K562 (cell line): ENCODE measurements at regions not wholly inside any gene's neighbourhood (a gene's known extent, or its start where the extent isn't known, plus 50 kb on each side); places are given as distances from the start of the nearest gene placed in this dataset.

Source experiments
- ATF7 ChIP-seq: fragments of 450-650 bp; IDR thresholded peaks from 2 replicates; pipeline ENCODE4 v1.7.1; 2014; ENCODE audit warnings: mild to moderate bottlenecking, moderate library complexity
- NCOA1 ChIP-seq: fragments of 450-650 bp; IDR thresholded peaks from 2 replicates; pipeline ENCODE4 v1.6.1; 2016; ENCODE audit warnings: low read depth
- RCOR1 ChIP-seq, 2 experiments: IDR thresholded peaks; 2 replicates each; pipeline ENCODE4 v1.6.1; 2012; ENCODE audit warnings: low read depth in 2 of 2, low read length in 2 of 2, borderline replicate concordance in 1 of 2, improper control_type of control experiment in 1 of 2
- TF ChIP-seq, protein P1 (sequence below), 2 experiments: fragments of 450-650 bp; formaldehyde crosslinking in 1 of 2; IDR thresholded peaks; 2 replicates each; pipeline versions ENCODE4 v1.4.0 to v1.6.1; 2014 to 2020; ENCODE audit warnings: mild to moderate bottlenecking in 2 of 2, borderline replicate concordance in 1 of 2, low read depth in 1 of 2
- TF ChIP-seq, protein P2 (sequence below): sonication (generic); formaldehyde crosslinking; IDR thresholded peaks from 2 replicates; pipeline ENCODE4 v1.9.0; 2022; ENCODE audit warnings: mild to moderate bottlenecking, missing genetic modification reagents
- TF ChIP-seq, protein P3 (sequence below): fragments of 250-450 bp; sonication (Bioruptor Pico); IDR thresholded peaks from 2 replicates; pipeline ENCODE4 v1.4.0; 2020
- TF ChIP-seq, protein P4 (sequence below): fragments of 250-450 bp; sonication (Bioruptor Pico); IDR thresholded peaks from 2 replicates; pipeline ENCODE4 v1.5.0; 2022; ENCODE audit warnings: mild to moderate bottlenecking

DNA sequence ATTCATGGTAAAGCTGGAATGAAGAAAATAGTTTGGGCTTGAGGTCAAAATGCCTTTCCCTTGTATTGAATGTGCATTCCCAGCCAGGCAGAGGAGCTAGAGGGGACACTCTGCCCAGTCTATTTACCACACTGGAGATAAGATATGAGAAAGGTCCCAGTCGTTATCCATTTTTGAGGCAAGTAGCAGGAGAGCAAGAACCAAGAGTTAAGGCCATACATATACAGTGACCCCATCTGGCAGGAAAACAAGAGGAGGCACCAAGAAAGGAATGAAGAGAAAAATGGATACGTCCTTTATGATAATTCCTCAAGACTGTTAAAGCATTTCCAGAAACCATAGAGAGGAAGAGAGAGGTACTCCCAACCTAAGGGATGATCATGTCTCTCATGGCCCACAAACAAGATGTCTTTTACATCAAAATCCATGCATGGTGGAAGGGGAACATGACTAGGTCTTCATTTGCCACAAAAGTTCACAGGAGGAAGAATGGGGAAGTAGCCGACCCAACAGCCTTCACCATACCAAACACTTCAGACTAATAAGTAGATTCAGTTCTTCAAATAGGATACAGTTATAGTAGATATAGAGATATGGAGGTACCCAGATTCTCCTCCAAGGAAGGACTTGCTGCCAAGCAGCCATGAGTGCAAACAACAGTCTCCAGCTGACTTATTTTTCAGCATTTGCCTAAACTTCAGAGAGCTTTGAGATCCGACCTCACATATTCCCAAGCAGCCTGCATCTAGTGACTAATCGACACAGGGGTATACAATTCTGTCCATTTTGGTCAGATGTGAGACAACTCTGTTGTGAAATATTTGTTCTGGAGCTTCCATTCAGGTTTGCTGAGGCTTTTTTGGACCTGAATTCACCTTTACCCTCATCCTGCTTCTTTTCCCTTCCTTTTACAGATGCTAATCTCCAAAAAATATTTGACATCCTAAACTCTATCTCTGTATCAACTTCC lies 61.1 kb upstream of the CCDC71L start (continued):
- TF ChIP-seq, protein P1, sequence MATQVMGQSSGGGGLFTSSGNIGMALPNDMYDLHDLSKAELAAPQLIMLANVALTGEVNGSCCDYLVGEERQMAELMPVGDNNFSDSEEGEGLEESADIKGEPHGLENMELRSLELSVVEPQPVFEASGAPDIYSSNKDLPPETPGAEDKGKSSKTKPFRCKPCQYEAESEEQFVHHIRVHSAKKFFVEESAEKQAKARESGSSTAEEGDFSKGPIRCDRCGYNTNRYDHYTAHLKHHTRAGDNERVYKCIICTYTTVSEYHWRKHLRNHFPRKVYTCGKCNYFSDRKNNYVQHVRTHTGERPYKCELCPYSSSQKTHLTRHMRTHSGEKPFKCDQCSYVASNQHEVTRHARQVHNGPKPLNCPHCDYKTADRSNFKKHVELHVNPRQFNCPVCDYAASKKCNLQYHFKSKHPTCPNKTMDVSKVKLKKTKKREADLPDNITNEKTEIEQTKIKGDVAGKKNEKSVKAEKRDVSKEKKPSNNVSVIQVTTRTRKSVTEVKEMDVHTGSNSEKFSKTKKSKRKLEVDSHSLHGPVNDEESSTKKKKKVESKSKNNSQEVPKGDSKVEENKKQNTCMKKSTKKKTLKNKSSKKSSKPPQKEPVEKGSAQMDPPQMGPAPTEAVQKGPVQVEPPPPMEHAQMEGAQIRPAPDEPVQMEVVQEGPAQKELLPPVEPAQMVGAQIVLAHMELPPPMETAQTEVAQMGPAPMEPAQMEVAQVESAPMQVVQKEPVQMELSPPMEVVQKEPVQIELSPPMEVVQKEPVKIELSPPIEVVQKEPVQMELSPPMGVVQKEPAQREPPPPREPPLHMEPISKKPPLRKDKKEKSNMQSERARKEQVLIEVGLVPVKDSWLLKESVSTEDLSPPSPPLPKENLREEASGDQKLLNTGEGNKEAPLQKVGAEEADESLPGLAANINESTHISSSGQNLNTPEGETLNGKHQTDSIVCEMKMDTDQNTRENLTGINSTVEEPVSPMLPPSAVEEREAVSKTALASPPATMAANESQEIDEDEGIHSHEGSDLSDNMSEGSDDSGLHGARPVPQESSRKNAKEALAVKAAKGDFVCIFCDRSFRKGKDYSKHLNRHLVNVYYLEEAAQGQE (IDR thresholded peaks at IDR 0.05; ENCODE audit: borderline replicate concordance): peak; percentile 24; the same call in 1 of the 2 replicates
- TF ChIP-seq, protein P1 (CRISPR knock-in tag; IDR thresholded peaks at IDR 0.05; ENCODE audit: low read depth): no peak
- TF ChIP-seq, protein P2, sequence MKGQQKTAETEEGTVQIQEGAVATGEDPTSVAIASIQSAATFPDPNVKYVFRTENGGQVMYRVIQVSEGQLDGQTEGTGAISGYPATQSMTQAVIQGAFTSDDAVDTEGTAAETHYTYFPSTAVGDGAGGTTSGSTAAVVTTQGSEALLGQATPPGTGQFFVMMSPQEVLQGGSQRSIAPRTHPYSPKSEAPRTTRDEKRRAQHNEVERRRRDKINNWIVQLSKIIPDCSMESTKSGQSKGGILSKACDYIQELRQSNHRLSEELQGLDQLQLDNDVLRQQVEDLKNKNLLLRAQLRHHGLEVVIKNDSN (CRISPR knock-in tag): no peak
- TF ChIP-seq, protein P3, sequence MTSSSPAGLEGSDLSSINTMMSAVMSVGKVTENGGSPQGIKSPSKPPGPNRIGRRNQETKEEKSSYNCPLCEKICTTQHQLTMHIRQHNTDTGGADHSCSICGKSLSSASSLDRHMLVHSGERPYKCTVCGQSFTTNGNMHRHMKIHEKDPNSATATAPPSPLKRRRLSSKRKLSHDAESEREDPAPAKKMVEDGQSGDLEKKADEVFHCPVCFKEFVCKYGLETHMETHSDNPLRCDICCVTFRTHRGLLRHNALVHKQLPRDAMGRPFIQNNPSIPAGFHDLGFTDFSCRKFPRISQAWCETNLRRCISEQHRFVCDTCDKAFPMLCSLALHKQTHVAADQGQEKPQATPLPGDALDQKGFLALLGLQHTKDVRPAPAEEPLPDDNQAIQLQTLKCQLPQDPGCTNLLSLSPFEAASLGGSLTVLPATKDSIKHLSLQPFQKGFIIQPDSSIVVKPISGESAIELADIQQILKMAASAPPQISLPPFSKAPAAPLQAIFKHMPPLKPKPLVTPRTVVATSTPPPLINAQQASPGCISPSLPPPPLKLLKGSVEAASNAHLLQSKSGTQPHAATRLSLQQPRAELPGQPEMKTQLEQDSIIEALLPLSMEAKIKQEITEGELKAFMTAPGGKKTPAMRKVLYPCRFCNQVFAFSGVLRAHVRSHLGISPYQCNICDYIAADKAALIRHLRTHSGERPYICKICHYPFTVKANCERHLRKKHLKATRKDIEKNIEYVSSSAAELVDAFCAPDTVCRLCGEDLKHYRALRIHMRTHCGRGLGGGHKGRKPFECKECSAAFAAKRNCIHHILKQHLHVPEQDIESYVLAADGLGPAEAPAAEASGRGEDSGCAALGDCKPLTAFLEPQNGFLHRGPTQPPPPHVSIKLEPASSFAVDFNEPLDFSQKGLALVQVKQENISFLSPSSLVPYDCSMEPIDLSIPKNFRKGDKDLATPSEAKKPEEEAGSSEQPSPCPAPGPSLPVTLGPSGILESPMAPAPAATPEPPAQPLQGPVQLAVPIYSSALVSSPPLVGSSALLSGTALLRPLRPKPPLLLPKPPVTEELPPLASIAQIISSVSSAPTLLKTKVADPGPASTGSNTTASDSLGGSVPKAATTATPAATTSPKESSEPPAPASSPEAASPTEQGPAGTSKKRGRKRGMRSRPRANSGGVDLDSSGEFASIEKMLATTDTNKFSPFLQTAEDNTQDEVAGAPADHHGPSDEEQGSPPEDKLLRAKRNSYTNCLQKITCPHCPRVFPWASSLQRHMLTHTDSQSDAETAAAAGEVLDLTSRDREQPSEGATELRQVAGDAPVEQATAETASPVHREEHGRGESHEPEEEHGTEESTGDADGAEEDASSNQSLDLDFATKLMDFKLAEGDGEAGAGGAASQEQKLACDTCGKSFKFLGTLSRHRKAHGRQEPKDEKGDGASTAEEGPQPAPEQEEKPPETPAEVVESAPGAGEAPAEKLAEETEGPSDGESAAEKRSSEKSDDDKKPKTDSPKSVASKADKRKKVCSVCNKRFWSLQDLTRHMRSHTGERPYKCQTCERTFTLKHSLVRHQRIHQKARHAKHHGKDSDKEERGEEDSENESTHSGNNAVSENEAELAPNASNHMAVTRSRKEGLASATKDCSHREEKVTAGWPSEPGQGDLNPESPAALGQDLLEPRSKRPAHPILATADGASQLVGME: peak; percentile 83; the same call in 1 of the 2 replicates
- TF ChIP-seq RCOR1 (IDR thresholded peaks at IDR 0.05; ENCODE audit: borderline replicate concordance in 1 of 2, low read depth in 2 of 2, low read length in 2 of 2) (peak in 1 of 2 experiments; percentile 50; a peak in 1 of 4 replicates), ATF7 (0 out of 2 replicates have a peak, but pooled peaks have one; percentile 24), NCOA1 (no peak)
- TF ChIP-seq, protein P4, sequence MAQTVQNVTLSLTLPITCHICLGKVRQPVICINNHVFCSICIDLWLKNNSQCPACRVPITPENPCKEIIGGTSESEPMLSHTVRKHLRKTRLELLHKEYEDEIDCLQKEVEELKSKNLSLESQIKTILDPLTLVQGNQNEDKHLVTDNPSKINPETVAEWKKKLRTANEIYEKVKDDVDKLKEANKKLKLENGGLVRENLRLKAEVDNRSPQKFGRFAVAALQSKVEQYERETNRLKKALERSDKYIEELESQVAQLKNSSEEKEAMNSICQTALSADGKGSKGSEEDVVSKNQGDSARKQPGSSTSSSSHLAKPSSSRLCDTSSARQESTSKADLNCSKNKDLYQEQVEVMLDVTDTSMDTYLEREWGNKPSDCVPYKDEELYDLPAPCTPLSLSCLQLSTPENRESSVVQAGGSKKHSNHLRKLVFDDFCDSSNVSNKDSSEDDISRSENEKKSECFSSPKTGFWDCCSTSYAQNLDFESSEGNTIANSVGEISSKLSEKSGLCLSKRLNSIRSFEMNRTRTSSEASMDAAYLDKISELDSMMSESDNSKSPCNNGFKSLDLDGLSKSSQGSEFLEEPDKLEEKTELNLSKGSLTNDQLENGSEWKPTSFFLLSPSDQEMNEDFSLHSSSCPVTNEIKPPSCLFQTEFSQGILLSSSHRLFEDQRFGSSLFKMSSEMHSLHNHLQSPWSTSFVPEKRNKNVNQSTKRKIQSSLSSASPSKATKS (CRISPR knock-in tag): 0 out of 2 replicates have a peak, but pooled peaks have one; percentile 47
